WERI-Rb-1 (cell line): ENCODE measurements at regions not wholly inside any gene's neighbourhood (a gene's known extent, or its start where the extent isn't known, plus 50 kb on each side); places are given as distances from the start of the nearest gene placed in this dataset.

Experiments used
- DNase-seq: peaks from one replicate; pipeline ENCODE4 v3.0.0-alpha.2; 2020
- H3K27ac ChIP-seq: fragments of 250-450 bp; sonication (Bioruptor Pico); 2 replicates; pipeline ENCODE4 v1.5.1; 2020; ENCODE audit warnings: mild to moderate bottlenecking, moderate library complexity
- H3K27me3 ChIP-seq: fragments of 250-450 bp; sonication (Bioruptor Pico); 2 replicates; pipeline ENCODE4 v1.5.1; 2021; ENCODE audit warnings: mild to moderate bottlenecking, low read depth, moderate library complexity; ENCODE audit not compliant: insufficient read depth, severe bottlenecking
- H3K36me3 ChIP-seq: fragments of 250-450 bp; sonication (Bioruptor Pico); 2 replicates; pipeline ENCODE4 v1.5.1; 2020; ENCODE audit warnings: mild to moderate bottlenecking, moderate library complexity
- H3K4me3 ChIP-seq: 2 replicates; pipeline ENCODE4 v1.5.1; 2011; ENCODE audit warnings: low read depth, mild to moderate bottlenecking, control low read depth, low read length
- H3K9me3 ChIP-seq: fragments of 250-450 bp; sonication (Bioruptor Pico); 2 replicates; pipeline ENCODE4 v1.5.1; 2021; ENCODE audit warnings: mild to moderate bottlenecking, moderate library complexity; ENCODE audit not compliant: severe bottlenecking
- TF ChIP-seq, protein P1 (sequence below): IDR thresholded peaks from 2 replicates; pipeline ENCODE4 v1.5.1; 2011; ENCODE audit warnings: low read depth, mild to moderate bottlenecking, control low read depth, inconsistent platforms, low read length

- no peak overlapping the region for H3K4me3 ChIP-seq
- no peaks in the 10 kb centered on the region for H3K9me3 ChIP-seq
- H3K36me3 ChIP-seq: no peaks in the 10 kb centered on the region
- H3K27me3 ChIP-seq: no peaks in the 10 kb centered on the region
- TF ChIP-seq, protein P1, sequence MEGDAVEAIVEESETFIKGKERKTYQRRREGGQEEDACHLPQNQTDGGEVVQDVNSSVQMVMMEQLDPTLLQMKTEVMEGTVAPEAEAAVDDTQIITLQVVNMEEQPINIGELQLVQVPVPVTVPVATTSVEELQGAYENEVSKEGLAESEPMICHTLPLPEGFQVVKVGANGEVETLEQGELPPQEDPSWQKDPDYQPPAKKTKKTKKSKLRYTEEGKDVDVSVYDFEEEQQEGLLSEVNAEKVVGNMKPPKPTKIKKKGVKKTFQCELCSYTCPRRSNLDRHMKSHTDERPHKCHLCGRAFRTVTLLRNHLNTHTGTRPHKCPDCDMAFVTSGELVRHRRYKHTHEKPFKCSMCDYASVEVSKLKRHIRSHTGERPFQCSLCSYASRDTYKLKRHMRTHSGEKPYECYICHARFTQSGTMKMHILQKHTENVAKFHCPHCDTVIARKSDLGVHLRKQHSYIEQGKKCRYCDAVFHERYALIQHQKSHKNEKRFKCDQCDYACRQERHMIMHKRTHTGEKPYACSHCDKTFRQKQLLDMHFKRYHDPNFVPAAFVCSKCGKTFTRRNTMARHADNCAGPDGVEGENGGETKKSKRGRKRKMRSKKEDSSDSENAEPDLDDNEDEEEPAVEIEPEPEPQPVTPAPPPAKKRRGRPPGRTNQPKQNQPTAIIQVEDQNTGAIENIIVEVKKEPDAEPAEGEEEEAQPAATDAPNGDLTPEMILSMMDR: no peak
- no peak overlapping the region for H3K27ac ChIP-seq
- no peak for DNase-seq
Measured at GRCh38 chr3:166201476-166201875, 364.3 kb upstream of the BCHE start.

DNA sequence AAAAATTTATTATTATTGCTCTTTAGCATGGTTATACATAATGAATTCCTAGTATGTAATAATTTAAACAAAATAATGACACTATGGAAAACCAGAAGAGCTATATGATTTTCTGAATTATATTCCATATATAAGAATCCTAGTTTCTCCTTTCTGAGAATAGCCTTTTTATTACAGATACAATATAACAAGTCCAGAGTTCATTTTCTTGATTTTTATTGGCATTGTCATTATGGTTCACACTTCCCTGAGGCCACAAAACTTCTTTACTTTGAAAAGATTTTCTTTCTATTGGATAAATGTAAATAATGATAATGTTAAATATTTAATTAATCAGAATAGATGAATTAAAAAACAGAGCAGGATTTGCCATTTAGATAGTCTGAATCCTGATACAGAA is 362.3 kb upstream of the BCHE start:
- Histone ChIP-seq H3K4me3 (no peak overlapping the region), H3K9me3 (no peaks in the 10 kb centered on the region), H3K27ac (no peak overlapping the region), H3K27me3 (no peaks in the 10 kb centered on the region), H3K36me3 (no peaks in the 10 kb centered on the region)
- TF ChIP-seq, protein P1: no peak
- DNase-seq: no peak

DNA sequence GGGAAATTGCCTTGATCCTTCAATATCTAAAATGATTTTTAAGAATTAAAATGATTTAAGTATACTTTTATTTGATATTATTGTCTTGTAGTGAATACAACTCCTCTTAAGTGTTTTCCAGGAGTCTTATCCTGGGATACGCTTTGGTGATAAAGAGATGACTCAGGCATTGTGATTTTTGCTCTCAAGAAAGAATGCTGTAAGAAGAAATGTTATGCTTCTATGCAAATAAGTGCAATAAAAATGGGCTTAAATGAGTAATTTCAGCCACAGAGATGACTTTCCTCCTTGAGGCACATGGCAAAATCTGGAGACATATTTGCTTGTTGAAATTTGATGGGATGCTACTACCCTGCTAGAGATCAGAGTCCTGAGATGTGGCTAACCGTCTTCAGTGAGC is 358.6 kb upstream of the BCHE start:
- no peak overlapping the region for H3K4me3 ChIP-seq
- no peaks in the 10 kb centered on the region for H3K36me3 ChIP-seq
- H3K9me3 ChIP-seq: no peaks in the 10 kb centered on the region
- H3K27me3 ChIP-seq: no peaks in the 10 kb centered on the region
- no peak for DNase-seq
- TF ChIP-seq, protein P1: no peak
- H3K27ac ChIP-seq: no peak overlapping the region

DNA sequence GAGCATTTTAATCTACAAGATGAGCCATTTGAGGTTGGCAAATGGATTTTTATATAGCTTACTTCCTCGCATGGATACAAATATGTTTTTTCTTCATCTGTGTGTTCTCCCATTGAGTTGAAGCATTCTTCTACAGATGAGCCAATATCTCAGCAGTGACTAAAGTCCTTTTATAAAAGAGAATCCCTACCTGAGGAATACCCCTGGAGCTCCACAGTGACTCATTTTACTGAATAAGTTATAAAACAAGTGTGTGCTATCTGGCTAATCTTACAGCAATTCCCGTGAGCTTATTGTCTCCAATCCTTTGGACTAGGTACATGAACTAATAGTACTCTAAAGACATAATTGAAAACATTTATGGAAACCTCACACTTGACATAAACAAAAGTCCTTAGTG is 354.2 kb upstream of the BCHE start:
- Histone ChIP-seq H3K9me3 (no peaks in the 10 kb centered on the region), H3K36me3 (no peaks in the 10 kb centered on the region), H3K4me3 (no peak overlapping the region), H3K27ac (no peak overlapping the region), H3K27me3 (no peaks in the 10 kb centered on the region)
- DNase-seq: no peak
- TF ChIP-seq, protein P1: no peak

DNA sequence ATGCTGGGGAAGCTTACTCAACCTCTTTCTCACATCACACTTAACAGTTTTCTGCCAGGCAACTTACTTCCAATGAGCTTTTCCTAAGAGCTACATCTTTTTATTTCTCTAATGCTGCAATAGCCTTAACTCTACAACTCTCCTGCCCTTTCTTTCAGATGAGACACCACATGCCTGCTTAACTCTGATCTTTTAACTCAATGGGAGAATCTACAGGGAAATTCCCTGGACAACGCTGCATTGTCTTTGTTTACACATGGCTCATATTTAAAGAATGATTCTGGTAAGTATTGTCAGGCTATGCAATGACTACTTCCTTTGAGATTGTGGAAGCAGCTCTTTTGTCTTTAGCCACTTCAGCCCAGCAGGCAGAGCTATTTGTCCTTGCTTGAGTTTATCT is 353.1 kb upstream of the BCHE start:
- no peaks in the 10 kb centered on the region for H3K36me3 ChIP-seq
- no peak overlapping the region for H3K27ac ChIP-seq
- DNase-seq: no peak
- no peak overlapping the region for H3K4me3 ChIP-seq
- H3K27me3 ChIP-seq: no peaks in the 10 kb centered on the region
- H3K9me3 ChIP-seq: no peaks in the 10 kb centered on the region
- TF ChIP-seq, protein P1: no peak

- DNase-seq: no peak
- no peak overlapping the region for H3K27ac ChIP-seq
- H3K9me3 ChIP-seq: no peaks in the 10 kb centered on the region
- H3K27me3 ChIP-seq: no peaks in the 10 kb centered on the region
- no peak overlapping the region for H3K4me3 ChIP-seq
- TF ChIP-seq, protein P1: no peak
- no peaks in the 10 kb centered on the region for H3K36me3 ChIP-seq
Measured at GRCh38 chr3:166187237-166187636, 350.0 kb upstream of the BCHE start.
